Endothelial cell of umbilical vein (primary cell): ENCODE measurements at regions not wholly inside any gene's neighbourhood (a gene's known extent, or its start where the extent isn't known, plus 50 kb on each side); places are given as distances from the start of the nearest gene placed in this dataset.

ENCODE experiments used
- BruUV-seq: library from RNA; stranded (reverse); fragments of 400-500 nt; replicated peaks from 2 replicates; lab custom pipeline; 2021; lab: Mats Ljungman, UMichigan
- CTCF ChIA-PET: fragments of 300-600, 350-600 bp; sonication (Branson Sonifier 250); formaldehyde crosslinking; loops from one replicate; lab custom pipeline; 2021; ENCODE audit warnings: antibody characterized with exemption, inconsistent platforms; lab: Charles Lee
- POLR2A ChIA-PET: fragments of 300-600, 350-600 bp; sonication (Branson Sonifier 250); formaldehyde crosslinking; loops from one replicate; lab custom pipeline; 2021; ENCODE audit warnings: antibody characterized with exemption, inconsistent platforms; lab: Charles Lee
- DNase-seq: peaks from one replicate; pipeline ENCODE4 v3.0.0-alpha.2; 2011; ENCODE audit warnings: low read depth, low spot score
- FAIRE-seq: peaks from 2 replicates; lab custom pipeline; 2011; peaks lifted over from hg19 to GRCh38; lab: Jason Lieb, UNC
- H2AFZ ChIP-seq: 2 replicates; pipeline ENCODE4 v1.6.0; 2012; ENCODE audit warnings: low read depth, low read length, control low read depth, inconsistent platforms
- H3K27ac ChIP-seq: 2 replicates; pipeline ENCODE4 v1.5.1; 2011; ENCODE audit warnings: low read depth, mild to moderate bottlenecking, control low read depth, low read length, moderate library complexity; ENCODE audit not compliant: insufficient read depth
- H3K27me3 ChIP-seq, 2 experiments: 2 replicates each; pipeline versions ENCODE4 v1.6.0 to v1.6.1; 2011; ENCODE audit warnings: low read length in 2 of 2, mixed read lengths in 1 of 2; ENCODE audit not compliant: control insufficient read depth in 2 of 2, insufficient read depth in 2 of 2
- H3K36me3 ChIP-seq, 2 experiments: 2 replicates in 1 of 2; 3 replicates in 1 of 2; pipeline ENCODE4 v1.5.1; 2011; ENCODE audit warnings: low read length in 2 of 2, mild to moderate bottlenecking in 1 of 2, moderate library complexity in 1 of 2; ENCODE audit not compliant: control insufficient read depth in 2 of 2, insufficient read depth in 2 of 2; ENCODE audit errors: extremely low read depth in 1 of 2
- H3K4me1 ChIP-seq: 3 replicates; pipeline ENCODE4 v1.5.1; 2011; ENCODE audit warnings: mild to moderate bottlenecking, low read length; ENCODE audit not compliant: control insufficient read depth, insufficient read depth; ENCODE audit errors: extremely low read depth
- H3K4me2 ChIP-seq: 2 replicates; pipeline ENCODE4 v1.6.1; 2011; ENCODE audit warnings: low read length, control low read depth, mixed read lengths; ENCODE audit not compliant: insufficient read depth
- H3K4me3 ChIP-seq, 3 experiments: fragments of 200-600 bp in 1 of 3; sonication (generic), shearing (Covaris generic) in 1 of 3; replicated peaks in 1 of 3; 2 replicates each; pipeline ENCODE4 v1.5.1; 2011 to 2016; ENCODE audit warnings: control low read depth in 3 of 3, low read length in 3 of 3, mild to moderate bottlenecking in 2 of 3, inconsistent platforms in 1 of 3, low read depth in 1 of 3, moderate library complexity in 1 of 3; ENCODE audit not compliant: insufficient read depth in 1 of 3
- H3K79me2 ChIP-seq: 2 replicates; pipeline ENCODE4 v1.6.0; 2012; ENCODE audit warnings: low read length, inconsistent platforms; ENCODE audit not compliant: control insufficient read depth, insufficient read depth
- H3K9ac ChIP-seq: replicated peaks from 2 replicates; pipeline ENCODE3; 2011; ENCODE audit warnings: low read length, control low read depth; ENCODE audit not compliant: insufficient read depth; ENCODE audit errors: extremely low read depth
- H3K9me1 ChIP-seq: replicated peaks from 3 replicates; pipeline ENCODE4 v1.6.0; 2011; ENCODE audit warnings: mild to moderate bottlenecking, low read length; ENCODE audit not compliant: control insufficient read depth, insufficient read depth; ENCODE audit errors: extremely low read depth
- H3K9me3 ChIP-seq: replicated peaks from 2 replicates; pipeline ENCODE4 v1.5.1; 2012; ENCODE audit warnings: low read length, inconsistent platforms; ENCODE audit not compliant: control insufficient read depth, insufficient read depth
- H4K20me1 ChIP-seq: replicated peaks from 2 replicates; pipeline ENCODE3; 2011; ENCODE audit warnings: mild to moderate bottlenecking, low read length; ENCODE audit not compliant: control insufficient read depth, insufficient read depth; ENCODE audit errors: extremely low read depth
- EZH2 ChIP-seq: IDR thresholded peaks from 2 replicates; pipeline ENCODE4 v1.6.1; 2012; ENCODE audit warnings: borderline replicate concordance, low read depth, mild to moderate bottlenecking, moderate library complexity, low read length, inconsistent platforms; ENCODE audit not compliant: severe bottlenecking
- FOS ChIP-seq: IDR thresholded peaks from 2 replicates; pipeline ENCODE4 v1.6.1; 2011; ENCODE audit warnings: mild to moderate bottlenecking, low read length, moderate library complexity, borderline replicate concordance; ENCODE audit not compliant: insufficient read depth
- GATA2 ChIP-seq: IDR thresholded peaks from 2 replicates; pipeline ENCODE4 v1.7.0; 2011; ENCODE audit warnings: low read depth, mild to moderate bottlenecking, moderate library complexity, mixed read lengths, low read length; ENCODE audit not compliant: insufficient read length, insufficient read depth
- JUN ChIP-seq: IDR thresholded peaks from 2 replicates; pipeline ENCODE4 v1.6.1; 2011; ENCODE audit warnings: borderline replicate concordance, low read depth; ENCODE audit not compliant: insufficient read length, insufficient read depth
- MYC ChIP-seq: IDR thresholded peaks from one replicate; pipeline ENCODE4 v1.6.1; 2011; ENCODE audit warnings: mild to moderate bottlenecking, low read depth, low read length
- POLR2A ChIP-seq: IDR thresholded peaks from 2 replicates; pipeline ENCODE4 v1.6.1; 2012; ENCODE audit warnings: low read depth, mild to moderate bottlenecking, control low read depth, low read length
- POLR2AphosphoS5 ChIP-seq: IDR thresholded peaks from 2 replicates; pipeline ENCODE4 v1.6.1; 2012; ENCODE audit warnings: low read depth, mild to moderate bottlenecking, control low read depth, low read length, moderate library complexity; ENCODE audit not compliant: insufficient read depth
- dilution Hi-C: fragments of 300-500 bp; cut with MboI; formaldehyde crosslinking; loops from one replicate; pipeline ENCODE4 v1.15.0; 2019; ENCODE audit warnings: low sequenced_read_pairs; ENCODE audit not compliant: extremely low pct_ligation_motif_present
- intact Hi-C: fragments of 100-400 bp; cut with micrococcal nuclease; formaldehyde crosslinking; loops from one replicate; pipeline ENCODE4 v1.10.0; 2022
- TF ChIP-seq, protein P1 (sequence below): IDR thresholded peaks from 2 replicates; pipeline ENCODE4 v1.6.1; 2011; ENCODE audit not compliant: insufficient read depth, insufficient read length
- TF ChIP-seq, protein P2 (sequence below), 2 donors: IDR thresholded peaks; 1 replicate in 1 of 2; 2 replicates in 1 of 2; pipeline ENCODE4 v1.5.1; 2011; ENCODE audit warnings: low read length in 2 of 2, mild to moderate bottlenecking in 2 of 2, moderate library complexity in 2 of 2, control low read depth in 1 of 2, inconsistent platforms in 1 of 2, low read depth in 1 of 2; ENCODE audit not compliant: insufficient read depth in 1 of 2; ENCODE audit errors: extremely low read depth in 1 of 2

DNA sequence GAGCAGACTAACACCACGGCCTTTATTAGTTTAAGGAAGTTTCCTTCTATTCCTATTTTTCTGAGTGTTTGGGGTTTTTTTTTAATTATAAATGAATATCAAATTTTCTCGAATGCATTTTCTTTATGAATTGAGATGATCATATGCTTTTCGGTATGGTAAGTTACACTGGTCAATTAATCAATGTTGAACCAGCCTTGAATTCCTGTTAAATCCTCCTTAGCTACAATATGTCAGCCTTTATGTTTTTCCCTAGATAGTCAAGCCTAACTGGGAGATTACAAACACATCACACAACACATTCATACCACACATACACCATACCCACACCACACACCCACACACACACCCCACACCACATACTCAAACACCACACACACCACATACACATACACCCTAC is 247.6 kb downstream of the BRD1 start:
- ChIA-PET POLR2A (no interaction called here), CTCF (no interaction called here)
- FAIRE-seq (no peak), DNase-seq (no peak)
- intact Hi-C loops (no loop called here), dilution Hi-C loops (no loop called here)
- Histone ChIP-seq H2AFZ (no peak overlapping the region), H3K9ac (no peak overlapping the region), H3K36me3 (no peaks in the 10 kb centered on the region), H3K4me1 (no peaks in the 10 kb centered on the region), H3K9me3 (peaks cover 4% of the 10 kb centered on the region), H3K4me2 (no peak overlapping the region), H3K27ac (no peak overlapping the region), H3K9me1 (no peaks in the 10 kb centered on the region), H4K20me1 (no peaks in the 10 kb centered on the region), H3K79me2 (no peaks in the 10 kb centered on the region), H3K27me3 (no peaks in the 10 kb centered on the region), H3K4me3 (no peak overlapping the region)
- no TSS peak for BruUV-seq
- TF ChIP-seq, protein P1, sequence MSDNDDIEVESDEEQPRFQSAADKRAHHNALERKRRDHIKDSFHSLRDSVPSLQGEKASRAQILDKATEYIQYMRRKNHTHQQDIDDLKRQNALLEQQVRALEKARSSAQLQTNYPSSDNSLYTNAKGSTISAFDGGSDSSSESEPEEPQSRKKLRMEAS = no peak
- TF ChIP-seq GATA2 (no peak), JUN (no peak), POLR2A (no peak), POLR2AphosphoS5 (no peak), MYC (no peak), FOS (no peak), EZH2 (no peak)
- TF ChIP-seq, protein P2, sequence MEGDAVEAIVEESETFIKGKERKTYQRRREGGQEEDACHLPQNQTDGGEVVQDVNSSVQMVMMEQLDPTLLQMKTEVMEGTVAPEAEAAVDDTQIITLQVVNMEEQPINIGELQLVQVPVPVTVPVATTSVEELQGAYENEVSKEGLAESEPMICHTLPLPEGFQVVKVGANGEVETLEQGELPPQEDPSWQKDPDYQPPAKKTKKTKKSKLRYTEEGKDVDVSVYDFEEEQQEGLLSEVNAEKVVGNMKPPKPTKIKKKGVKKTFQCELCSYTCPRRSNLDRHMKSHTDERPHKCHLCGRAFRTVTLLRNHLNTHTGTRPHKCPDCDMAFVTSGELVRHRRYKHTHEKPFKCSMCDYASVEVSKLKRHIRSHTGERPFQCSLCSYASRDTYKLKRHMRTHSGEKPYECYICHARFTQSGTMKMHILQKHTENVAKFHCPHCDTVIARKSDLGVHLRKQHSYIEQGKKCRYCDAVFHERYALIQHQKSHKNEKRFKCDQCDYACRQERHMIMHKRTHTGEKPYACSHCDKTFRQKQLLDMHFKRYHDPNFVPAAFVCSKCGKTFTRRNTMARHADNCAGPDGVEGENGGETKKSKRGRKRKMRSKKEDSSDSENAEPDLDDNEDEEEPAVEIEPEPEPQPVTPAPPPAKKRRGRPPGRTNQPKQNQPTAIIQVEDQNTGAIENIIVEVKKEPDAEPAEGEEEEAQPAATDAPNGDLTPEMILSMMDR (IDR thresholded peaks at IDR 0.05; ENCODE audit: extremely low read depth in 1 of 2, insufficient read depth in 1 of 2, low read depth in 1 of 2, low read length in 2 of 2) = no peak
